Progenitor cell of endocrine pancreas (in vitro differentiated cells): ENCODE measurements at regions not wholly inside any gene's neighbourhood (a gene's known extent, or its start where the extent isn't known, plus 50 kb on each side); places are given as distances from the start of the nearest gene placed in this dataset.

Experiments used
- DNase-seq: peaks from one replicate; pipeline ENCODE4 v3.0.0; 2021; ENCODE audit warnings: low spot score; ENCODE audit not compliant: unreplicated experiment
- H3K27ac Mint-ChIP-seq: 2 replicates; pipeline ENCODE4 v1.8.0; 2021; ENCODE audit warnings: mild to moderate bottlenecking, moderate library complexity, mixed read lengths
- H3K27me3 Mint-ChIP-seq: 2 replicates; pipeline ENCODE4 v1.8.0; 2021; ENCODE audit warnings: mixed read lengths
- H3K36me3 Mint-ChIP-seq: 2 replicates; pipeline ENCODE4 v1.8.0; 2022; ENCODE audit warnings: mixed read lengths; ENCODE audit not compliant: insufficient read depth
- H3K4me1 Mint-ChIP-seq: 2 replicates; pipeline ENCODE4 v1.8.0; 2021; ENCODE audit warnings: low read depth, mixed read lengths
- H3K4me3 Mint-ChIP-seq: 2 replicates; pipeline ENCODE4 v1.8.0; 2021; ENCODE audit warnings: low read depth, mild to moderate bottlenecking, moderate library complexity, mixed read lengths
- H3K9me3 Mint-ChIP-seq: 2 replicates; pipeline ENCODE4 v1.8.0; 2021; ENCODE audit warnings: low read depth, mixed read lengths
- CTCF ChIP-seq: fragments of 200-600 bp; sonication (generic); IDR thresholded peaks from one replicate; pipeline ENCODE4 v1.5.0; 2021; ENCODE audit warnings: antibody characterized with exemption, mild to moderate bottlenecking; ENCODE audit not compliant: unreplicated experiment

DNA sequence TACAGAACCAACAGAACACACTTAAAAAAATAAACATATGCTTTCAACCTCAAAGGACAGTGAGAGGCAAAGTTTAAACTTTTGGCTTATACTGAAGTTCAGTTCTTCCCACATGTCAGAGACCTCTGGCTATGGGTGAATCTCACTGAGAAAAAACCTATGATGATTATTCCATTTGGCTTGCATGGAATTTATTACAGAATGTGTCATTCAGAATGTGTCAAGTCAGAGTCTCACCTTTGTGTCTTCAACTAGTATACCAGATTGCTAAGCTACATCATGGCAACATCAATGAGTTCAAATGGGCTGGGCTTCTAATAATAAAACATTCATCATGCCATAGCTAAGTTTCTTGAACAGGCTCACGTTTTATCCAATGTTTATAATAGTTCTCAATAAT lies 987.0 kb downstream of the NTRK3 start:
- Mint-ChIP-seq H3K27ac (no peak overlapping the region), H3K9me3 (peaks cover 16% of the 10 kb centered on the region), H3K36me3 (no peaks in the 10 kb centered on the region), H3K4me3 (no peak overlapping the region), H3K4me1 (no peaks in the 10 kb centered on the region), H3K27me3 (no peaks in the 10 kb centered on the region)
- no peak for DNase-seq
- no peak for TF ChIP-seq CTCF

- Mint-ChIP-seq H3K9me3 (peaks cover 16% of the 10 kb centered on the region), H3K27ac (no peak overlapping the region), H3K4me1 (no peaks in the 10 kb centered on the region), H3K36me3 (no peaks in the 10 kb centered on the region), H3K27me3 (no peaks in the 10 kb centered on the region), H3K4me3 (no peak overlapping the region)
- no peak for DNase-seq
- TF ChIP-seq CTCF: no peak
These were observed 987.9 kb downstream of the NTRK3 start for GRCh38 chr15:87268675-87269074.

GRCh38 chr15:87267798-87268197 lies 988.7 kb downstream of the NTRK3 start:
- Mint-ChIP-seq H3K9me3 (peaks cover 8% of the 10 kb centered on the region), H3K36me3 (no peaks in the 10 kb centered on the region), H3K27ac (no peak overlapping the region), H3K4me3 (no peak overlapping the region), H3K4me1 (no peaks in the 10 kb centered on the region), H3K27me3 (peaks cover 3% of the 10 kb centered on the region)
- DNase-seq: no peak
- TF ChIP-seq CTCF: no peak

DNA sequence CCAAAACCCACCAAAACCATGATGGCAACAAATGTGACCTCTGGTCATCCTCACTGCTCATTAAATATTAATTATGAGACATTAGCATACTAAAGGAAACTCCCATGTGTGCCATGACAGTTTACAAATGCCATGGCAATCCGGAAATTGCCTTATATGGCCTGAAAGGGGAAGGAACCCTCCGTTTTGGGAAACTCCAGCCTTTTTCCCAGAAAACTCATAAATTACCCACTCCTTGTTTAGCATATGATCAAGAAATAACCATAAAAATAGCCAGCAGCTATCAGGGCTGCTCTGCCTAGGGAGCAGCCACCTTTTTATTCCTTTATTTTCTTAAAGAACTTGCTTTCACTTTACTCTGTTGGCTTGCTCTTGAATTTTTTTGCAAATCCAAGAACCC lies 992.7 kb downstream of the NTRK3 start:
- H3K36me3 Mint-ChIP-seq: no peaks in the 10 kb centered on the region
- H3K9me3 Mint-ChIP-seq: no peaks in the 10 kb centered on the region
- no peak overlapping the region for H3K27ac Mint-ChIP-seq
- TF ChIP-seq CTCF: no peak
- H3K4me1 Mint-ChIP-seq: no peaks in the 10 kb centered on the region
- peaks cover 3% of the 10 kb centered on the region for H3K27me3 Mint-ChIP-seq
- no peak overlapping the region for H3K4me3 Mint-ChIP-seq
- no peak for DNase-seq

DNA sequence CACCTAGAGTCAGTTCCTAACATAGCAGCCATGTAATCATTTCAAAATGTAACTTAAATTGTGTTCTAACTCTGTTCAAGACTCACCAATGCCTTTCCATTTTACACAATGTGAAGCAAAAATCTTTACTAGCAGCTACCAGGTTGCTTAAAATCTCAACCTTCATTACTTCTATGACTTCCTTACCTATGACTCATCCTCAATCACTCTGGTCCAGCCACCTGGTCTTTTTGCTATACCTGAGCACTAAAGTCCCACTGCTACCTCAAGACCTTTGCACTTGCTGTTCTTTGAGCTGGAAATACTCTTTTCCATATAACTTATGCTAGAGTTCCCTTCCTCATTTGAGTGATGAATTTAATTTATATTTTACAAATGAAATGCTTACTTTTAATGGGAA lies 993.2 kb downstream of the NTRK3 start:
- Mint-ChIP-seq H3K27me3 (peaks cover 3% of the 10 kb centered on the region), H3K9me3 (peaks cover 4% of the 10 kb centered on the region), H3K36me3 (no peaks in the 10 kb centered on the region), H3K4me3 (no peak overlapping the region), H3K4me1 (no peaks in the 10 kb centered on the region), H3K27ac (no peak overlapping the region)
- no peak for DNase-seq
- no peak for TF ChIP-seq CTCF
